ENCODE measurements at regions not wholly inside any gene's neighbourhood (a gene's known extent, or its start where the extent isn't known, plus 50 kb on each side); places are given as distances from the start of the nearest gene placed in this dataset.

DNA sequence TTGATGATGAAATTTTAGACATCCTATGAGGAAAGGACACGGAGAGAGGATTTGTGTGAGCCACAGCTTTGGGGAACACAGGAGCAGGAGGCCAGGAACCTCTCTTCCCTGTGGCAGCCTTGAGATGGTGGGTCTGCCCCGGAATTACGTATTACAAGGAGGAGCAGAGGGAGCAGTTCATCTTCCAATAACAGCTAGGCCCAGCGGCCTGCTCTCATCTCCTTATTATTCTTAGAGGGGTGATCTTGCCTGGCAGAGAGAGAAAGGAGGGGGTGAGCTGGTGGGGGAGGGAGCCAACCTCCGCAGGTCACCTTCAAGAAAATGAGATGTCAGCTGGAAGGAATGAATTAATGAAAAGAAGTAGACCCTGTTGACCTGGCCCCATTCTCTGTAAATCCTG lies 305.8 kb downstream of the LRFN2 start:
- H3K4me1 ChIP-seq = no peaks in the 10 kb centered on the region
- no peaks in the 10 kb centered on the region for H3K36me3 ChIP-seq
- no peak for DNase-seq (ENCODE audit: low spot score)
- no peak overlapping the region for H3K4me3 ChIP-seq
- no peaks in the 10 kb centered on the region for H3K9me3 ChIP-seq
- peaks cover 0 to 3% of the 10 kb centered on the region in 2 donors for H3K27me3 ChIP-seq
- no peak overlapping the region for H3K27ac ChIP-seq
- no peak for TF ChIP-seq CTCF (IDR thresholded peaks at IDR 0.05)

GRCh38 chr6:40280231-40280630 lies 306.9 kb downstream of the LRFN2 start:
- H3K36me3 ChIP-seq = no peaks in the 10 kb centered on the region
- no peaks in the 10 kb centered on the region for H3K27me3 ChIP-seq
- H3K27ac ChIP-seq = no peak overlapping the region
- no peak for TF ChIP-seq CTCF (IDR thresholded peaks at IDR 0.05)
- H3K4me3 ChIP-seq = no peak overlapping the region
- H3K9me3 ChIP-seq = no peaks in the 10 kb centered on the region
- no peak for DNase-seq (ENCODE audit: low spot score)
- no peaks in the 10 kb centered on the region for H3K4me1 ChIP-seq

- H3K36me3 ChIP-seq = no peaks in the 10 kb centered on the region
- no peaks in the 10 kb centered on the region for H3K27me3 ChIP-seq
- H3K9me3 ChIP-seq = no peaks in the 10 kb centered on the region
- H3K4me3 ChIP-seq = no peak overlapping the region
- DNase-seq (ENCODE audit: low spot score) = no peak
- H3K4me1 ChIP-seq = no peaks in the 10 kb centered on the region
- no peak overlapping the region for H3K27ac ChIP-seq
- TF ChIP-seq CTCF (IDR thresholded peaks at IDR 0.05) = no peak
These were observed 311.0 kb downstream of the LRFN2 start for GRCh38 chr6:40276141-40276540.

GRCh38 chr6:40274058-40274457 lies 313.1 kb downstream of the LRFN2 start:
- no peak overlapping the region for H3K27ac ChIP-seq
- no peaks in the 10 kb centered on the region for H3K36me3 ChIP-seq
- H3K4me3 ChIP-seq = no peak overlapping the region
- no peak for TF ChIP-seq CTCF (IDR thresholded peaks at IDR 0.05)
- H3K9me3 ChIP-seq = no peaks in the 10 kb centered on the region
- no peaks in the 10 kb centered on the region for H3K27me3 ChIP-seq
- no peaks in the 10 kb centered on the region for H3K4me1 ChIP-seq
- no peak for DNase-seq (ENCODE audit: low spot score)

DNA sequence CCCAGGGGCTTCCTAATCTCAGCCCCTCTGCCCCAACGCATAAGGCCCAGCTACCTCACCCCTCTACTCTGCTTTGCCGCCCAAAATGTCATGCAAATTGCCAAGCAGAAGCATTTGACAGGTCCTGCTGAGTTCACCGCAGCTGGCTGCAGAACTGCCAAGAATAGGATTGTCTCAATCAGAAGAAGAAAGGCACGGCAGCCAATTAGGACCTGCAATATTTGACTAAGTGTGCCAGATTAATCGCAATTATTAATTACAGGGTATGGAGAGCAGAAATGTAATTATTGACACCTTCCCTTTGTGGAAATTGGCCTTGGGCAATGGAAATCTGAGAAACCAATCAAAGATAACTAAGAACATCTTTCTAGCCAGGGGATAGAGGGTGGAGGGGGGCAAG lies 318.6 kb downstream of the LRFN2 start:
- H3K4me1 ChIP-seq = no peaks in the 10 kb centered on the region
- TF ChIP-seq CTCF (IDR thresholded peaks at IDR 0.05) = no peak
- no peaks in the 10 kb centered on the region for H3K27me3 ChIP-seq
- no peaks in the 10 kb centered on the region for H3K36me3 ChIP-seq
- no peaks in the 10 kb centered on the region for H3K9me3 ChIP-seq
- DNase-seq (ENCODE audit: low spot score) = no peak
- no peak overlapping the region for H3K4me3 ChIP-seq
- no peak overlapping the region for H3K27ac ChIP-seq

- H3K36me3 ChIP-seq = no peaks in the 10 kb centered on the region
- H3K27ac ChIP-seq = no peak overlapping the region
- H3K9me3 ChIP-seq = no peaks in the 10 kb centered on the region
- H3K4me1 ChIP-seq = no peaks in the 10 kb centered on the region
- TF ChIP-seq CTCF (IDR thresholded peaks at IDR 0.05) = no peak
- no peaks in the 10 kb centered on the region for H3K27me3 ChIP-seq
- no peak for DNase-seq (ENCODE audit: low spot score)
- no peak overlapping the region for H3K4me3 ChIP-seq
These were observed 319.0 kb downstream of the LRFN2 start for GRCh38 chr6:40268166-40268565.

All from right atrium auricular region (tissue), 2 donors.